GM12872 (cell line): ENCODE measurements at regions not wholly inside any gene's neighbourhood (a gene's known extent, or its start where the extent isn't known, plus 50 kb on each side); places are given as distances from the start of the nearest gene placed in this dataset.

Experiments used
- TF ChIP-seq, protein P1 (sequence below): IDR thresholded peaks from 3 replicates; pipeline ENCODE4 v1.5.1; 2011; ENCODE audit warnings: low read depth, mild to moderate bottlenecking, low read length, moderate library complexity; ENCODE audit not compliant: insufficient read depth

- TF ChIP-seq, protein P1, sequence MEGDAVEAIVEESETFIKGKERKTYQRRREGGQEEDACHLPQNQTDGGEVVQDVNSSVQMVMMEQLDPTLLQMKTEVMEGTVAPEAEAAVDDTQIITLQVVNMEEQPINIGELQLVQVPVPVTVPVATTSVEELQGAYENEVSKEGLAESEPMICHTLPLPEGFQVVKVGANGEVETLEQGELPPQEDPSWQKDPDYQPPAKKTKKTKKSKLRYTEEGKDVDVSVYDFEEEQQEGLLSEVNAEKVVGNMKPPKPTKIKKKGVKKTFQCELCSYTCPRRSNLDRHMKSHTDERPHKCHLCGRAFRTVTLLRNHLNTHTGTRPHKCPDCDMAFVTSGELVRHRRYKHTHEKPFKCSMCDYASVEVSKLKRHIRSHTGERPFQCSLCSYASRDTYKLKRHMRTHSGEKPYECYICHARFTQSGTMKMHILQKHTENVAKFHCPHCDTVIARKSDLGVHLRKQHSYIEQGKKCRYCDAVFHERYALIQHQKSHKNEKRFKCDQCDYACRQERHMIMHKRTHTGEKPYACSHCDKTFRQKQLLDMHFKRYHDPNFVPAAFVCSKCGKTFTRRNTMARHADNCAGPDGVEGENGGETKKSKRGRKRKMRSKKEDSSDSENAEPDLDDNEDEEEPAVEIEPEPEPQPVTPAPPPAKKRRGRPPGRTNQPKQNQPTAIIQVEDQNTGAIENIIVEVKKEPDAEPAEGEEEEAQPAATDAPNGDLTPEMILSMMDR, result no peak
Measured at GRCh38 chr20:6698723-6699122, 68.8 kb upstream of the BMP2 start.

GRCh38 chr20:6698056-6698455 is 69.4 kb upstream of the BMP2 start:
- TF ChIP-seq, protein P1, result no peak

GRCh38 chr20:6697228-6697972 is 70.1 kb upstream of the BMP2 start:
- TF ChIP-seq, protein P1, result no peak

GRCh38 chr20:6696001-6696400 is 71.5 kb upstream of the BMP2 start:
- TF ChIP-seq, protein P1, result no peak

DNA sequence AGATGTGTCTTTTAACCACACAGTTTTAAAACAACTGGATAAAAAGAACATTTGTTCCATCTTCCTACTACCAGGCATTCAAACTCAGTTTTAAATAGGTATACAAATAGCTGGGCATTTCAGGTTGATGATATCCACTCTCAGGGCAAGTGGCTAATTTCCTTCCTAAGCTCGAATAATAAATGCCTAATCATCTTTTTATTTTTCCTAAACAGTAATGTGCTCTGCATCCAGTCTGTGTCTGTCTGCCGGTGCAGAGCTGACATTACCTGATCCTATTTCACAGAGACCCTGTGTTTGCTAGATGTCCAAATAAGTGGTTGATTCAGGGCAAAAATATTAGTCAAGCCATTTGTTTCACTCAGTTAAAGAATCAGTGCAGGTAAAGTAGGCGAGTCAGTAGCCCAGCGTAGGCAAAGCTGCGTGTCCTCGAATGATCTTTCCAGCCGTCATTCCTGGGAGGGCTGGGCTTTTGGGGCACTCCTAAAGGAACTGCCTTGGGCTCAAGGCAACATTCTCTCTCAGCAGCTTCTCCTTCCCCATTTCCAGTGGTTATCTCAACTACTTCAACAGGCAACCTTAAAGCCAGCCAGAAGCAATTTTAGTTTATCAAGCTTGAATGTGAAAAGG is 74.2 kb upstream of the BMP2 start:
- TF ChIP-seq, protein P1, result no peak

DNA sequence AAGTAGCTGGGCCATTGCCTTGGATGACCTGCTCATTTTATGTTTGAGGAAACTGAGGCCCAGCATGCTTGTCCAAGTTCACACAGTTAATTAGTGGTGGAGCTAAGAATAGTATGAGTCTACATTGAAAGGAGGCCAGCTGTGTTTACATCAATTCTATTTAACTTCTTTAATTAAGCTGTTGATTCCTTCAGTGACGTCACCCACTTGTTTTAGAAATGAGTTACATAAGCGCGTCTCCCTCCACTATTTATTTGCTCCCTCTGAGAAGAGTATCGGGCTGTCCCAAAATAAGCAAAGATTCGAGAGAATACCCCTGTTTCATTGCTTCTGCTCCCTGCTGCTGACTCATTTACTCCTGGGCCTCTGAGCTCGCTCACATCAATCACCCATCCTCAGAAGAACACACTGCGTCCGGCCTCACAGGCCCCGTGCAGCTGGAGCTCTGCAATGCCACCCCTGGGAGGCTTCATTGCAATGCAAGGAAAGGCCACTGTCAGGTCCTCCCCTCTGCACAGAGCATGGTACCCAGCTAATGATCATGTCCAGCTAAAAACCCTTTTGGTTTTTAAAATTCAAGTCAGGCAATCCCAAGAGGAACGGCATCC is 74.8 kb upstream of the BMP2 start:
- TF ChIP-seq, protein P1, result no peak

DNA sequence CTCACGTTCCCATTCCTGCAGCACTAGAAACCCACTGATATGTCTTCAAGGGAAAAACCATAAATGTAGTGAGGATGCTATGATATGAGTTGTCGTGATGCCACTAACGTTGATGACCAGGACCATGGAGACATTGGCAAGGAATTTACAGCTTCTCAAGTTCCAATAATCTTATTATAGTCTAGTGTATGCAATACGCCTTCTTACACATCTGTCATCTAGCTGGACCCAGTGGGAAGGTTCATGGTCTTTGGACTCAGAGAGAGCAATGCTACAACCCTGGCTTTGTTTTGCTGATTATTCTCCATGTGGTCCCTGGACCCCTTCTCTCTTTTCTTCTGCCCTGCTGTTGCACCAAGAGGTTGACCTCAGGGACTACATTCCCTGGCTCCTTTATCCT is 76.0 kb upstream of the BMP2 start:
- TF ChIP-seq, protein P1, result no peak
